Endothelial cell of umbilical vein (primary cell): ENCODE measurements at regions not wholly inside any gene's neighbourhood (a gene's known extent, or its start where the extent isn't known, plus 50 kb on each side); places are given as distances from the start of the nearest gene placed in this dataset.

ENCODE experiments used
- BruUV-seq: library from RNA; stranded (reverse); fragments of 400-500 nt; replicated peaks from 2 replicates; lab custom pipeline; 2021; lab: Mats Ljungman, UMichigan
- CTCF ChIA-PET: fragments of 300-600, 350-600 bp; sonication (Branson Sonifier 250); formaldehyde crosslinking; loops from one replicate; lab custom pipeline; 2021; ENCODE audit warnings: antibody characterized with exemption, inconsistent platforms; lab: Charles Lee
- POLR2A ChIA-PET: fragments of 300-600, 350-600 bp; sonication (Branson Sonifier 250); formaldehyde crosslinking; loops from one replicate; lab custom pipeline; 2021; ENCODE audit warnings: antibody characterized with exemption, inconsistent platforms; lab: Charles Lee
- DNase-seq: peaks from one replicate; pipeline ENCODE4 v3.0.0-alpha.2; 2011; ENCODE audit warnings: low read depth, low spot score
- FAIRE-seq: peaks from 2 replicates; lab custom pipeline; 2011; peaks lifted over from hg19 to GRCh38; lab: Jason Lieb, UNC
- H2AFZ ChIP-seq: 2 replicates; pipeline ENCODE4 v1.6.0; 2012; ENCODE audit warnings: low read depth, low read length, control low read depth, inconsistent platforms
- H3K27ac ChIP-seq: 2 replicates; pipeline ENCODE4 v1.5.1; 2011; ENCODE audit warnings: low read depth, mild to moderate bottlenecking, control low read depth, low read length, moderate library complexity; ENCODE audit not compliant: insufficient read depth
- H3K27me3 ChIP-seq, 2 experiments: 2 replicates each; pipeline versions ENCODE4 v1.6.0 to v1.6.1; 2011; ENCODE audit warnings: low read length in 2 of 2, mixed read lengths in 1 of 2; ENCODE audit not compliant: control insufficient read depth in 2 of 2, insufficient read depth in 2 of 2
- H3K36me3 ChIP-seq, 2 experiments: 2 replicates in 1 of 2; 3 replicates in 1 of 2; pipeline ENCODE4 v1.5.1; 2011; ENCODE audit warnings: low read length in 2 of 2, mild to moderate bottlenecking in 1 of 2, moderate library complexity in 1 of 2; ENCODE audit not compliant: control insufficient read depth in 2 of 2, insufficient read depth in 2 of 2; ENCODE audit errors: extremely low read depth in 1 of 2
- H3K4me1 ChIP-seq: 3 replicates; pipeline ENCODE4 v1.5.1; 2011; ENCODE audit warnings: mild to moderate bottlenecking, low read length; ENCODE audit not compliant: control insufficient read depth, insufficient read depth; ENCODE audit errors: extremely low read depth
- H3K4me2 ChIP-seq: 2 replicates; pipeline ENCODE4 v1.6.1; 2011; ENCODE audit warnings: low read length, control low read depth, mixed read lengths; ENCODE audit not compliant: insufficient read depth
- H3K4me3 ChIP-seq, 3 experiments: fragments of 200-600 bp in 1 of 3; sonication (generic), shearing (Covaris generic) in 1 of 3; replicated peaks in 1 of 3; 2 replicates each; pipeline ENCODE4 v1.5.1; 2011 to 2016; ENCODE audit warnings: control low read depth in 3 of 3, low read length in 3 of 3, mild to moderate bottlenecking in 2 of 3, inconsistent platforms in 1 of 3, low read depth in 1 of 3, moderate library complexity in 1 of 3; ENCODE audit not compliant: insufficient read depth in 1 of 3
- H3K79me2 ChIP-seq: 2 replicates; pipeline ENCODE4 v1.6.0; 2012; ENCODE audit warnings: low read length, inconsistent platforms; ENCODE audit not compliant: control insufficient read depth, insufficient read depth
- H3K9ac ChIP-seq: replicated peaks from 2 replicates; pipeline ENCODE3; 2011; ENCODE audit warnings: low read length, control low read depth; ENCODE audit not compliant: insufficient read depth; ENCODE audit errors: extremely low read depth
- H3K9me1 ChIP-seq: replicated peaks from 3 replicates; pipeline ENCODE4 v1.6.0; 2011; ENCODE audit warnings: mild to moderate bottlenecking, low read length; ENCODE audit not compliant: control insufficient read depth, insufficient read depth; ENCODE audit errors: extremely low read depth
- H3K9me3 ChIP-seq: replicated peaks from 2 replicates; pipeline ENCODE4 v1.5.1; 2012; ENCODE audit warnings: low read length, inconsistent platforms; ENCODE audit not compliant: control insufficient read depth, insufficient read depth
- H4K20me1 ChIP-seq: replicated peaks from 2 replicates; pipeline ENCODE3; 2011; ENCODE audit warnings: mild to moderate bottlenecking, low read length; ENCODE audit not compliant: control insufficient read depth, insufficient read depth; ENCODE audit errors: extremely low read depth
- EZH2 ChIP-seq: IDR thresholded peaks from 2 replicates; pipeline ENCODE4 v1.6.1; 2012; ENCODE audit warnings: borderline replicate concordance, low read depth, mild to moderate bottlenecking, moderate library complexity, low read length, inconsistent platforms; ENCODE audit not compliant: severe bottlenecking
- FOS ChIP-seq: IDR thresholded peaks from 2 replicates; pipeline ENCODE4 v1.6.1; 2011; ENCODE audit warnings: mild to moderate bottlenecking, low read length, moderate library complexity, borderline replicate concordance; ENCODE audit not compliant: insufficient read depth
- GATA2 ChIP-seq: IDR thresholded peaks from 2 replicates; pipeline ENCODE4 v1.7.0; 2011; ENCODE audit warnings: low read depth, mild to moderate bottlenecking, moderate library complexity, mixed read lengths, low read length; ENCODE audit not compliant: insufficient read length, insufficient read depth
- JUN ChIP-seq: IDR thresholded peaks from 2 replicates; pipeline ENCODE4 v1.6.1; 2011; ENCODE audit warnings: borderline replicate concordance, low read depth; ENCODE audit not compliant: insufficient read length, insufficient read depth
- MYC ChIP-seq: IDR thresholded peaks from one replicate; pipeline ENCODE4 v1.6.1; 2011; ENCODE audit warnings: mild to moderate bottlenecking, low read depth, low read length
- POLR2A ChIP-seq: IDR thresholded peaks from 2 replicates; pipeline ENCODE4 v1.6.1; 2012; ENCODE audit warnings: low read depth, mild to moderate bottlenecking, control low read depth, low read length
- POLR2AphosphoS5 ChIP-seq: IDR thresholded peaks from 2 replicates; pipeline ENCODE4 v1.6.1; 2012; ENCODE audit warnings: low read depth, mild to moderate bottlenecking, control low read depth, low read length, moderate library complexity; ENCODE audit not compliant: insufficient read depth
- dilution Hi-C: fragments of 300-500 bp; cut with MboI; formaldehyde crosslinking; loops from one replicate; pipeline ENCODE4 v1.15.0; 2019; ENCODE audit warnings: low sequenced_read_pairs; ENCODE audit not compliant: extremely low pct_ligation_motif_present
- intact Hi-C: fragments of 100-400 bp; cut with micrococcal nuclease; formaldehyde crosslinking; loops from one replicate; pipeline ENCODE4 v1.10.0; 2022
- TF ChIP-seq, protein P1 (sequence below), 2 donors: IDR thresholded peaks; 1 replicate in 1 of 2; 2 replicates in 1 of 2; pipeline ENCODE4 v1.5.1; 2011; ENCODE audit warnings: low read length in 2 of 2, mild to moderate bottlenecking in 2 of 2, moderate library complexity in 2 of 2, control low read depth in 1 of 2, inconsistent platforms in 1 of 2, low read depth in 1 of 2; ENCODE audit not compliant: insufficient read depth in 1 of 2; ENCODE audit errors: extremely low read depth in 1 of 2
- TF ChIP-seq, protein P2 (sequence below): IDR thresholded peaks from 2 replicates; pipeline ENCODE4 v1.6.1; 2011; ENCODE audit not compliant: insufficient read depth, insufficient read length

DNA sequence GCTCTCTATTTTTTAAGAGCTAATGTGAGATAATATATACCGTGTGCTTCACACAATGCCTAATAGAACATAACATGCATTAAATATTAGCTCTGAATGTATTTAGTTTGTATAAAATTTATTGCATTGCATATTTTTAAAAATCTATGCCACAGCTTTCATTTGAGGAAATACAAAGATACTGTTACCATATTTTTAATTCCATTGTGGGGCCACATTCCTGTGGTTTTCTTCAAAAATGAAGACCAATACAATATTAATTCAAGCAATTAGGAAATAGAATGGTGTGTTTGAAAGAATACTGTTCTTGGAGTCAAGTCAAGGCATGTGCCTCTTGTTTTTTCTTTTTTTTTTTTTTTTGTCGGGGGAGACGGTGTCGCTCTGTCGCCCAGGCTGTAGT, 95.4 kb upstream of the CADPS start:
- Histone ChIP-seq H3K9ac (no peak overlapping the region), H3K36me3 (no peaks in the 10 kb centered on the region), H4K20me1 (no peaks in the 10 kb centered on the region), H3K9me1 (no peaks in the 10 kb centered on the region), H3K4me1 (no peaks in the 10 kb centered on the region), H3K9me3 (no peaks in the 10 kb centered on the region), H2AFZ (no peak overlapping the region), H3K27ac (no peak overlapping the region), H3K27me3 (no peaks in the 10 kb centered on the region), H3K4me2 (no peak overlapping the region), H3K4me3 (no peak overlapping the region), H3K79me2 (no peaks in the 10 kb centered on the region)
- CTCF ChIA-PET: no interaction called here
- dilution Hi-C loops (no loop called here), intact Hi-C loops (no loop called here)
- FAIRE-seq: no peak
- TF ChIP-seq MYC (no peak), GATA2 (no peak), POLR2A (no peak), JUN (no peak), EZH2 (no peak), FOS (no peak), POLR2AphosphoS5 (no peak)
- TF ChIP-seq, protein P1, sequence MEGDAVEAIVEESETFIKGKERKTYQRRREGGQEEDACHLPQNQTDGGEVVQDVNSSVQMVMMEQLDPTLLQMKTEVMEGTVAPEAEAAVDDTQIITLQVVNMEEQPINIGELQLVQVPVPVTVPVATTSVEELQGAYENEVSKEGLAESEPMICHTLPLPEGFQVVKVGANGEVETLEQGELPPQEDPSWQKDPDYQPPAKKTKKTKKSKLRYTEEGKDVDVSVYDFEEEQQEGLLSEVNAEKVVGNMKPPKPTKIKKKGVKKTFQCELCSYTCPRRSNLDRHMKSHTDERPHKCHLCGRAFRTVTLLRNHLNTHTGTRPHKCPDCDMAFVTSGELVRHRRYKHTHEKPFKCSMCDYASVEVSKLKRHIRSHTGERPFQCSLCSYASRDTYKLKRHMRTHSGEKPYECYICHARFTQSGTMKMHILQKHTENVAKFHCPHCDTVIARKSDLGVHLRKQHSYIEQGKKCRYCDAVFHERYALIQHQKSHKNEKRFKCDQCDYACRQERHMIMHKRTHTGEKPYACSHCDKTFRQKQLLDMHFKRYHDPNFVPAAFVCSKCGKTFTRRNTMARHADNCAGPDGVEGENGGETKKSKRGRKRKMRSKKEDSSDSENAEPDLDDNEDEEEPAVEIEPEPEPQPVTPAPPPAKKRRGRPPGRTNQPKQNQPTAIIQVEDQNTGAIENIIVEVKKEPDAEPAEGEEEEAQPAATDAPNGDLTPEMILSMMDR (IDR thresholded peaks at IDR 0.05; ENCODE audit: extremely low read depth in 1 of 2, insufficient read depth in 1 of 2, low read depth in 1 of 2, low read length in 2 of 2): no peak
- TF ChIP-seq, protein P2, sequence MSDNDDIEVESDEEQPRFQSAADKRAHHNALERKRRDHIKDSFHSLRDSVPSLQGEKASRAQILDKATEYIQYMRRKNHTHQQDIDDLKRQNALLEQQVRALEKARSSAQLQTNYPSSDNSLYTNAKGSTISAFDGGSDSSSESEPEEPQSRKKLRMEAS: no peak
- POLR2A ChIA-PET: no interaction called here
- BruUV-seq: no TSS peak
- no peak for DNase-seq
